ENCODE measurements at regions not wholly inside any gene's neighbourhood (a gene's known extent, or its start where the extent isn't known, plus 50 kb on each side); places are given as distances from the start of the nearest gene placed in this dataset.

GRCh38 chr7:34596887-34597286 lies 61.1 kb upstream of the NPSR1 start:
- no peak for DNase-seq (ENCODE audit: low read depth in 2 of 2)

GRCh38 chr7:34603711-34604444 lies 54.1 kb upstream of the NPSR1 start:
- no peak for DNase-seq (ENCODE audit: low read depth in 2 of 2)
